Calu3 (cell line): ENCODE measurements at regions not wholly inside any gene's neighbourhood (a gene's known extent, or its start where the extent isn't known, plus 50 kb on each side); places are given as distances from the start of the nearest gene placed in this dataset.
A peak's percentile ranks its signal among the peaks of the same experiment; 100 is the strongest.

Experiments used
- BruUV-seq: library from RNA; stranded (reverse); fragments of 400-500 nt; replicated peaks from 2 replicates; lab custom pipeline; 2021; lab: Mats Ljungman, UMichigan
- CTCF ChIA-PET: fragments of 300-600 bp; sonication (Branson Sonifier 250); formaldehyde crosslinking; loops from one replicate; lab custom pipeline; 2022; ENCODE audit warnings: antibody characterized with exemption; lab: Charles Lee
- DNase-seq: peaks from one replicate; pipeline ENCODE4 v3.0.0; 2022
- H3K27ac Mint-ChIP-seq: one replicate; pipeline ENCODE4 v1.8.0; 2022; ENCODE audit warnings: mixed read lengths; ENCODE audit not compliant: unreplicated experiment
- H3K27me3 Mint-ChIP-seq: one replicate; pipeline ENCODE4 v1.8.0; 2022; ENCODE audit warnings: mixed read lengths; ENCODE audit not compliant: unreplicated experiment
- H3K36me3 Mint-ChIP-seq: one replicate; pipeline ENCODE4 v1.8.0; 2022; ENCODE audit warnings: mild to moderate bottlenecking, moderate library complexity, mixed read lengths; ENCODE audit not compliant: insufficient read depth, unreplicated experiment
- H3K4me1 Mint-ChIP-seq: one replicate; pipeline ENCODE4 v1.8.0; 2022; ENCODE audit warnings: mild to moderate bottlenecking, low read depth, mixed read lengths; ENCODE audit not compliant: unreplicated experiment
- H3K4me3 Mint-ChIP-seq: one replicate; pipeline ENCODE4 v1.8.0; 2022; ENCODE audit warnings: mild to moderate bottlenecking, low read depth, moderate library complexity, mixed read lengths; ENCODE audit not compliant: unreplicated experiment
- H3K9me3 Mint-ChIP-seq: one replicate; pipeline ENCODE4 v1.8.0; 2022; ENCODE audit warnings: low read depth, mixed read lengths; ENCODE audit not compliant: unreplicated experiment
- CTCF ChIP-seq: fragments of 200-600 bp; IDR thresholded peaks from one replicate; pipeline ENCODE4 v1.8.0; 2022; ENCODE audit warnings: antibody characterized with exemption; ENCODE audit not compliant: unreplicated experiment
- intact Hi-C: fragments of 100-400 bp; cut with micrococcal nuclease; formaldehyde crosslinking; loops from one replicate; pipeline ENCODE4 v1.10.0; 2022; ENCODE audit not compliant: unreplicated experiment

GRCh38 chr7:117941138-117941810 is 68.0 kb upstream of the CTTNBP2 start:
- Mint-ChIP-seq H3K4me1 (peaks cover 44% of the 10 kb centered on the region), H3K9me3 (peaks cover 6% of the 10 kb centered on the region), H3K4me3 (no peak overlapping the region), H3K27me3 (no peaks in the 10 kb centered on the region), H3K36me3 (peaks cover 5% of the 10 kb centered on the region), H3K27ac (peak overlapping the region; percentile 81)
- intact Hi-C loops = no loop called here
- no peak for TF ChIP-seq CTCF
- no TSS peak for BruUV-seq
- CTCF ChIA-PET = no interaction called here
- DNase-seq = no peak

- Mint-ChIP-seq H3K4me1 (peaks cover 40% of the 10 kb centered on the region), H3K36me3 (peaks cover 5% of the 10 kb centered on the region), H3K4me3 (no peak overlapping the region), H3K9me3 (peaks cover 6% of the 10 kb centered on the region), H3K27me3 (no peaks in the 10 kb centered on the region), H3K27ac (no peak overlapping the region)
- BruUV-seq = no TSS peak
- intact Hi-C loops = no loop called here
- no peak for DNase-seq
- CTCF ChIA-PET = no interaction called here
- TF ChIP-seq CTCF = no peak
These were observed 69.5 kb upstream of the CTTNBP2 start for GRCh38 chr7:117942780-117943179.

GRCh38 chr7:117944886-117945285 is 71.6 kb upstream of the CTTNBP2 start:
- H3K36me3 Mint-ChIP-seq = peaks cover 5% of the 10 kb centered on the region
- no peak overlapping the region for H3K27ac Mint-ChIP-seq
- H3K9me3 Mint-ChIP-seq = peaks cover 6% of the 10 kb centered on the region
- H3K27me3 Mint-ChIP-seq = no peaks in the 10 kb centered on the region
- H3K4me1 Mint-ChIP-seq = peaks cover 37% of the 10 kb centered on the region
- intact Hi-C loops = loop anchor here (5.0 kb wide), 1 partner anchor 207 kb away; no protein-coding TSS in a partner anchor
- CTCF ChIA-PET = no interaction called here
- no peak overlapping the region for H3K4me3 Mint-ChIP-seq
- no peak for DNase-seq
- no peak for TF ChIP-seq CTCF
- no TSS peak for BruUV-seq

- H3K27ac Mint-ChIP-seq = no peak overlapping the region
- TF ChIP-seq CTCF = no peak
- peaks cover 3% of the 10 kb centered on the region for H3K9me3 Mint-ChIP-seq
- H3K36me3 Mint-ChIP-seq = peaks cover under 1% of the 10 kb centered on the region
- intact Hi-C loops = loop anchor here (5.0 kb wide), 1 partner anchor 206 kb away; no protein-coding TSS in a partner anchor
- BruUV-seq = no TSS peak
- DNase-seq = no peak
- CTCF ChIA-PET = interaction anchor here (0.8 to 1.4 kb wide), 3 partner anchors 9 to 210 kb away, joined by 3 to 5 read pairs (median 3); no protein-coding TSS in a partner anchor
- H3K4me1 Mint-ChIP-seq = peaks cover 41% of the 10 kb centered on the region
- H3K27me3 Mint-ChIP-seq = no peaks in the 10 kb centered on the region
- no peak overlapping the region for H3K4me3 Mint-ChIP-seq
These were observed 73.0 kb upstream of the CTTNBP2 start for GRCh38 chr7:117946151-117946633.
